ENCODE measurements at regions not wholly inside any gene's neighbourhood (a gene's known extent, or its start where the extent isn't known, plus 50 kb on each side); places are given as distances from the start of the nearest gene placed in this dataset.

DNA sequence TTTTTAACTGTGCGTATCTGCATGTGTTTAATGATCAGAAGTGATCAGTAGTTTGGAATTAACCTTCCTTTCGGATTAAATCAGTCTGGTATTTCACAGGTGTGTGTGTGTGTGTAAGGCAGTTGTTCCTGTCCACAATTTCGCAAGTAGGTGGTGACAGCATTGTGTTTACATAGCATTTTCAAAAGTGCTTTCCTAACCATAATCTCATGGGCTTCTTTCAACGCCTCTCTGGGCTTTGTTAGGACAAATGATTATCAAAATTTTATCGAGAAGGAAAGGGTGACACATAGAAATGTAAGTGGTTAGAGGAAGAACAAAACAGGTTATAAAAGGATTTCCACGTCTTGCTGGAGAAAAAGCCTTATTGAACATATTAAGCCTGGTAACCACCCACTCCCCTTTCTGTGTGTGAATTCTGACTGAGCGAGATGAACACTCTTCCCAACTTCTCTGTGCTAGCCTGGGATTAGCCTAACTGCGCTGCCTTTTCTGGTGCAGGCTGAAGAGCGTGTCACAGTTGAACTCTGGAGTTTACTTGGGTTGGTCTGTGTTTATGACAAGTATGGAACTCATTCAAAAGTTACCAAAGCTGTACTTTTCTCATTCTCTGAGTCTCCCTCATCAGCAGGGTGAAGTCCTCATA lies 292.3 kb upstream of the PITRM1 start:
- Histone ChIP-seq H3K4me2 (replicated peaks; ENCODE audit: low read depth, low read length, poor library complexity, severe bottlenecking) (no peak overlapping the region), H3K27me3 (replicated peaks in 1 of 4; ENCODE audit: control extremely low read depth in 1 of 4, control insufficient read depth in 3 of 4, insufficient read depth in 4 of 4, low read length in 3 of 4) (no peaks in the 10 kb centered on the region), H3K27ac (ENCODE audit: low read length in 2 of 2) (no peak overlapping the region), H3K36me3 (replicated peaks in 1 of 2; ENCODE audit: control extremely low read depth in 1 of 2, control insufficient read depth in 1 of 2, extremely low read depth in 1 of 2, insufficient read depth in 2 of 2, low read length in 1 of 2) (no peaks in the 10 kb centered on the region), H3K9me3 (ENCODE audit: control extremely low read depth in 1 of 3, control insufficient read depth in 2 of 3, insufficient read depth in 1 of 3, low read length in 2 of 3) (no peaks in the 10 kb centered on the region), H4K20me1 (ENCODE audit: control insufficient read depth, insufficient read depth, low read length, poor library complexity, severe bottlenecking) (no peaks in the 10 kb centered on the region), H3K4me1 (ENCODE audit: control insufficient read depth in 2 of 2, insufficient read depth in 2 of 2, low read length in 2 of 2) (no peaks in the 10 kb centered on the region), H3K9ac (ENCODE audit: low read length) (no peak overlapping the region), H3K79me2 (ENCODE audit: control insufficient read depth, insufficient read depth, low read length) (no peaks in the 10 kb centered on the region), H3K4me3 (ENCODE audit: control extremely low read depth in 1 of 5, extremely low read depth in 1 of 5, insufficient read depth in 1 of 5, low read depth in 2 of 5, low read length in 4 of 5) (no peak overlapping the region), H2AFZ (ENCODE audit: insufficient read depth, low read depth, low read length, poor library complexity, severe bottlenecking) (peak overlapping the region; percentile 50)
- H3K27me3 Mint-ChIP-seq: no peaks in the 10 kb centered on the region
- ATAC-seq (ENCODE audit: low read depth) (no peak), DNase-seq (no peak)
- ChIA-PET CTCF (no interaction called here), POLR2A (no interaction called here)
- WGBS (ENCODE audit: insufficient coverage): no CpG with 5 or more reads among the region's 9 CpGs
- no peaks in the 10 kb centered on the region for H3K4me1 Mint-ChIP-seq
- H3K4me3 Mint-ChIP-seq: no peak overlapping the region
- H3K9me3 Mint-ChIP-seq (ENCODE audit: insufficient read depth): no peaks in the 10 kb centered on the region
- TF ChIP-seq, protein P1, sequence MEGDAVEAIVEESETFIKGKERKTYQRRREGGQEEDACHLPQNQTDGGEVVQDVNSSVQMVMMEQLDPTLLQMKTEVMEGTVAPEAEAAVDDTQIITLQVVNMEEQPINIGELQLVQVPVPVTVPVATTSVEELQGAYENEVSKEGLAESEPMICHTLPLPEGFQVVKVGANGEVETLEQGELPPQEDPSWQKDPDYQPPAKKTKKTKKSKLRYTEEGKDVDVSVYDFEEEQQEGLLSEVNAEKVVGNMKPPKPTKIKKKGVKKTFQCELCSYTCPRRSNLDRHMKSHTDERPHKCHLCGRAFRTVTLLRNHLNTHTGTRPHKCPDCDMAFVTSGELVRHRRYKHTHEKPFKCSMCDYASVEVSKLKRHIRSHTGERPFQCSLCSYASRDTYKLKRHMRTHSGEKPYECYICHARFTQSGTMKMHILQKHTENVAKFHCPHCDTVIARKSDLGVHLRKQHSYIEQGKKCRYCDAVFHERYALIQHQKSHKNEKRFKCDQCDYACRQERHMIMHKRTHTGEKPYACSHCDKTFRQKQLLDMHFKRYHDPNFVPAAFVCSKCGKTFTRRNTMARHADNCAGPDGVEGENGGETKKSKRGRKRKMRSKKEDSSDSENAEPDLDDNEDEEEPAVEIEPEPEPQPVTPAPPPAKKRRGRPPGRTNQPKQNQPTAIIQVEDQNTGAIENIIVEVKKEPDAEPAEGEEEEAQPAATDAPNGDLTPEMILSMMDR (IDR thresholded peaks at IDR 0.05): no peak
- no peak for TF ChIP-seq EZH2 (IDR thresholded peaks at IDR 0.05; ENCODE audit: borderline replicate concordance, insufficient read depth, low read depth, low read length, poor library complexity, severe bottlenecking)
- H3K27ac Mint-ChIP-seq: no peak overlapping the region
- intact Hi-C loops (cut with micrococcal nuclease): no loop called here

DNA sequence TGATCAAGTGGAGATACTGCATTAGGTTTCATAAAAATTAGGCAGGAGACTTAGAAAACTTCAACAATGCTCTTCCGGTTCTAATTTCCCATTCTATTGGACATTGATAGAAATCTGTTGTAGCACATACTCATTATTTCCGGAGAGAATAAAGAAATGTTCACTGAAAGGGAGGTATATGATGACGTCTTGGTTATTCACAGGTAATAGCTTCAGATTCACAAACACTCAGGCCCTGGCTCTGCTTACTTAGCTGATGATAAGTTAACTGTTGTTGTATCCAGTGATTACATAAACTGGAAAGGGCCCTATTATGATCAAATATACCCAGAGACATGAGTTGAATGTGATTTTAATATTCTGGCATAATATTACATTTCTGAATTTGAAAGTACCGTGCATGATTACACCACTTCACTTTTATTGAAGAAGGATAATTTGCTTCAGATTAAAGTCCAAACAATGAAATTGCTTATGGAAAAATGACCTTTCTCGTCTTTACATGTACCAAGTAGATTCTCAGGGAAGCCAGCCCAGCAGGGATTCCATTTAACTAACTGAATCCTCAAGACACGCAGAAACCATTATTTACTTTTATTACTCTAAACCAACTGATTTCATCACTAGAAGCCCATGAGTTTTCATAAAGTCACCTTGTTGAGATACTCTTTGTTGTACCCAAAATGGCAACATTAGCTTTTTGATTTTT lies 288.0 kb upstream of the PITRM1 start:
- H3K4me1 Mint-ChIP-seq: peaks cover 10% of the 10 kb centered on the region
- H3K27ac ChIP-seq (ENCODE audit: low read length in 2 of 2): no peak overlapping the region
- no peak for TF ChIP-seq EZH2 (IDR thresholded peaks at IDR 0.05; ENCODE audit: borderline replicate concordance, insufficient read depth, low read depth, low read length, poor library complexity, severe bottlenecking)
- TF ChIP-seq, protein P1 (IDR thresholded peaks at IDR 0.05): no peak
- no peaks in the 10 kb centered on the region for H3K27me3 ChIP-seq (replicated peaks in 1 of 4; ENCODE audit: control extremely low read depth in 1 of 4, control insufficient read depth in 3 of 4, insufficient read depth in 4 of 4, low read length in 3 of 4)
- H3K4me3 Mint-ChIP-seq: no peak overlapping the region
- ChIA-PET CTCF (no interaction called here), POLR2A (no interaction called here)
- H3K36me3 ChIP-seq (replicated peaks in 1 of 2; ENCODE audit: control extremely low read depth in 1 of 2, control insufficient read depth in 1 of 2, extremely low read depth in 1 of 2, insufficient read depth in 2 of 2, low read length in 1 of 2): no peaks in the 10 kb centered on the region
- no peaks in the 10 kb centered on the region for H3K27me3 Mint-ChIP-seq
- WGBS (ENCODE audit: insufficient coverage): 55% methylated on average over 2 of the region's 6 CpGs
- no peak overlapping the region for H3K4me3 ChIP-seq (ENCODE audit: control extremely low read depth in 1 of 5, extremely low read depth in 1 of 5, insufficient read depth in 1 of 5, low read depth in 2 of 5, low read length in 4 of 5)
- no peaks in the 10 kb centered on the region for H3K79me2 ChIP-seq (ENCODE audit: control insufficient read depth, insufficient read depth, low read length)
- H3K9ac ChIP-seq (ENCODE audit: low read length): no peak overlapping the region
- peaks cover 0 to 9% (median 0%) of the 10 kb centered on the region in 3 donors for H3K9me3 ChIP-seq (ENCODE audit: control extremely low read depth in 1 of 3, control insufficient read depth in 2 of 3, insufficient read depth in 1 of 3, low read length in 2 of 3)
- no peak overlapping the region for H2AFZ ChIP-seq (ENCODE audit: insufficient read depth, low read depth, low read length, poor library complexity, severe bottlenecking)
- intact Hi-C loops (cut with micrococcal nuclease): no loop called here
- H3K9me3 Mint-ChIP-seq (ENCODE audit: insufficient read depth): peaks cover 4% of the 10 kb centered on the region
- no peak for DNase-seq
- no peak overlapping the region for H3K27ac Mint-ChIP-seq
- H3K4me1 ChIP-seq (ENCODE audit: control insufficient read depth in 2 of 2, insufficient read depth in 2 of 2, low read length in 2 of 2): peaks cover 7% of the 10 kb centered on the region in 2 donors
- no peak for ATAC-seq (ENCODE audit: low read depth)
- no peak overlapping the region for H3K4me2 ChIP-seq (replicated peaks; ENCODE audit: low read depth, low read length, poor library complexity, severe bottlenecking)
- no peaks in the 10 kb centered on the region for H4K20me1 ChIP-seq (ENCODE audit: control insufficient read depth, insufficient read depth, low read length, poor library complexity, severe bottlenecking)

All from B cell (primary cell).